Hematopoietic multipotent progenitor cell treated with erythropoietin and hydrocortisone succinate and interleukin-3 and kit ligand, for 17 days (in vitro differentiated cells): ENCODE measurements at regions not wholly inside any gene's neighbourhood (a gene's known extent, or its start where the extent isn't known, plus 50 kb on each side); places are given as distances from the start of the nearest gene placed in this dataset.

Source experiments
- DNase-seq: peaks from one replicate; pipeline ENCODE4 v3.0.0-alpha.2; 2015; ENCODE audit warnings: low spot score

- no peak for DNase-seq
Observed at GRCh38 chr13:57784633-57785032, 153.1 kb downstream of the PCDH17 start.

- DNase-seq, result no peak
Observed at GRCh38 chr13:57787058-57787791, 155.7 kb downstream of the PCDH17 start.

- DNase-seq, result no peak
Observed at GRCh38 chr13:57799624-57800023, 168.1 kb downstream of the PCDH17 start.

GRCh38 chr13:57813651-57814050, 182.1 kb downstream of the PCDH17 start:
- no peak for DNase-seq

- DNase-seq, result no peak
Observed at GRCh38 chr13:57815600-57815999, 184.1 kb downstream of the PCDH17 start.

GRCh38 chr13:57820924-57821323, 189.4 kb downstream of the PCDH17 start:
- no peak for DNase-seq

- DNase-seq, result no peak
Observed at GRCh38 chr13:57823704-57824103, 192.2 kb downstream of the PCDH17 start.

- no peak for DNase-seq
Observed at GRCh38 chr13:57824121-57824520, 192.6 kb downstream of the PCDH17 start.

GRCh38 chr13:57825066-57825465, 193.5 kb downstream of the PCDH17 start:
- no peak for DNase-seq

GRCh38 chr13:57829496-57829895, 198.0 kb downstream of the PCDH17 start:
- no peak for DNase-seq

- DNase-seq, result no peak
Observed at GRCh38 chr13:57832187-57832586, 200.6 kb downstream of the PCDH17 start.

- no peak for DNase-seq
Observed at GRCh38 chr13:57837801-57838200, 206.3 kb downstream of the PCDH17 start.

GRCh38 chr13:57843521-57843920, 212.0 kb downstream of the PCDH17 start:
- DNase-seq, result no peak

GRCh38 chr13:57846600-57847173, 215.1 kb downstream of the PCDH17 start:
- no peak for DNase-seq

- no peak for DNase-seq
Observed at GRCh38 chr13:57857945-57858344, 226.4 kb downstream of the PCDH17 start.

- DNase-seq, result no peak
Observed at GRCh38 chr13:57858376-57858775, 226.8 kb downstream of the PCDH17 start.

- DNase-seq, result no peak
Observed at GRCh38 chr13:57862879-57863278, 231.3 kb downstream of the PCDH17 start.

- DNase-seq, result no peak
Observed at GRCh38 chr13:57865600-57866294, 234.2 kb downstream of the PCDH17 start.

GRCh38 chr13:57874530-57874929, 243.0 kb downstream of the PCDH17 start:
- DNase-seq, result no peak

GRCh38 chr13:57877601-57878000, 246.1 kb downstream of the PCDH17 start:
- DNase-seq, result no peak

- no peak for DNase-seq
Observed at GRCh38 chr13:57878291-57878690, 246.7 kb downstream of the PCDH17 start.

GRCh38 chr13:57897225-57897624, 265.7 kb downstream of the PCDH17 start:
- DNase-seq, result no peak

- DNase-seq, result no peak
Observed at GRCh38 chr13:57899096-57899495, 267.6 kb downstream of the PCDH17 start.
